Psoas muscle (tissue), 7 donors: ENCODE measurements at regions not wholly inside any gene's neighbourhood (a gene's known extent, or its start where the extent isn't known, plus 50 kb on each side); places are given as distances from the start of the nearest gene placed in this dataset.

Experiments used
- ATAC-seq, 4 donors: fragments of 200-7000 bp; cut with Tn5 transposase; one replicate each; pipeline ENCODE4 v1.9.1; 2020; ENCODE audit warnings: moderate library complexity in 3 of 4, mild to moderate bottlenecking in 2 of 4
- DNase-seq, 2 donors: peaks; one replicate each; pipeline ENCODE4 v3.0.0-alpha.2; 2020
- H3K27ac ChIP-seq: fragments of 200-600 bp; one replicate; pipeline ENCODE4 v1.8.0; 2022
- H3K27me3 ChIP-seq, 3 donors: fragments of 200-600 bp in 1 of 3; one replicate each; pipeline versions ENCODE4 v1.6.1 to v1.8.0; 2013 to 2022; ENCODE audit warnings: low read length in 2 of 3, mild to moderate bottlenecking in 2 of 3, moderate library complexity in 1 of 3; ENCODE audit not compliant: insufficient read depth in 3 of 3
- H3K36me3 ChIP-seq, 2 donors: fragments of 200-600 bp in 1 of 2; one replicate each; pipeline versions ENCODE4 v1.6.1 to v1.8.0; 2013 to 2022; ENCODE audit warnings: low read depth in 1 of 2, mild to moderate bottlenecking in 1 of 2, moderate library complexity in 1 of 2; ENCODE audit not compliant: insufficient read depth in 1 of 2
- H3K4me1 ChIP-seq: fragments of 200-600 bp; one replicate; pipeline ENCODE4 v1.8.0; 2022
- H3K4me3 ChIP-seq: fragments of 200-600 bp; one replicate; pipeline ENCODE4 v1.8.0; 2022; ENCODE audit warnings: mild to moderate bottlenecking
- H3K9me3 ChIP-seq: fragments of 200-600 bp; one replicate; pipeline ENCODE4 v1.8.0; 2022
- CTCF ChIP-seq: fragments of 200-600 bp; IDR thresholded peaks from one replicate; pipeline ENCODE4 v1.8.0; 2022; ENCODE audit warnings: antibody characterized with exemption
- WGBS, 3 donors: extraction: QIAGEN DNeasy Blood & Tissue Kit; methylation state at CpG; one replicate each; pipeline versions ENCODE4 v1.1.6 to v1.1.7; 2013; 5-methylcytosine and 5-hydroxymethylcytosine counted together
- intact Hi-C, 2 donors: fragments of 100-400 bp; cut with DNase I; formaldehyde crosslinking; loops; one replicate each; pipeline versions ENCODE4 v1.11.0 to v1.14.2; 2022
- donor health status: healthy with polysubstance abuse.
- donor health status: DM: no; HTN: no; CAD: no; lungs with moderate emphysema.
- donor health status: Bipolar disorder and iron deficiency.
- donor health status: healthy.
- donor health status: DM: yes; HTN: yes; CAD: no.
- donor health status: DM: no; HTN: no; CAD: no.
- donor health status: DM: yes; HTN: yes; CAD: no.

GRCh38 chr17:77526259-77526711 lies 385.5 kb downstream of the SEC14L1 start:
- H3K4me3 ChIP-seq: no peak overlapping the region
- ATAC-seq: no peak
- no peaks in the 10 kb centered on the region for H3K4me1 ChIP-seq
- no peak for TF ChIP-seq CTCF
- no peaks in the 10 kb centered on the region for H3K9me3 ChIP-seq
- peak in 1 of 2 donors; percentile 42 for DNase-seq
- no peaks in the 10 kb centered on the region for H3K36me3 ChIP-seq
- intact Hi-C loops: no loop called here
- peaks cover 0 to 24% (median 6%) of the 10 kb centered on the region in 3 donors for H3K27me3 ChIP-seq
- no peak overlapping the region for H3K27ac ChIP-seq
- 92 to 94% (median 94%) methylated on average over 10 to 20 of the region's 20 CpGs for WGBS, 3 donors

GRCh38 chr17:77526728-77527350 lies 386.1 kb downstream of the SEC14L1 start:
- peaks cover 0 to 24% (median 6%) of the 10 kb centered on the region in 3 donors for H3K27me3 ChIP-seq
- no peaks in the 10 kb centered on the region for H3K9me3 ChIP-seq
- H3K36me3 ChIP-seq: no peaks in the 10 kb centered on the region
- 85 to 90% (median 86%) methylated on average over 17 of the region's 17 CpGs for WGBS, 3 donors
- H3K4me1 ChIP-seq: no peaks in the 10 kb centered on the region
- intact Hi-C loops: no loop called here
- DNase-seq (peak in 1 of 2 donors; percentile 35), ATAC-seq (no peak)
- H3K4me3 ChIP-seq: no peak overlapping the region
- no peak for TF ChIP-seq CTCF
- H3K27ac ChIP-seq: no peak overlapping the region

DNA sequence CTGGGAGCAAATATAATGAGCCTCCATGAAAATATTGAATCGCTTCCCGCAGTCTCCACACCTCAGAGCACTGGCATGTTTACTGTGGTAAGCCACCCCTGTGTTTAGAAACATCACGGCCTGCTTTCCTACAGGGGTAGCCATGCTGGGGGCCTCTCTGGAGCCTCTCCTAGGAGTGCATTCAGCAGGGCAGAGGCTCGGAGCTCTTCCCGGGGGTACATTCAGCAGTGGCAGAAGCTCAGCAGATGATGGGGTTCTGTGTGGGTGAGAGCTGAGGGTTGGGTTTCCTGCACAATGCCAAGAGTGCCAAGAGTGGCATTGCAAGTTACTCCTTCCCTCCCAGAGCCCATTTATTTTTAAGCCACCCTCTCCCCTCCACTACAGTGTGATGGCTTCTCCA lies 386.6 kb downstream of the SEC14L1 start:
- ATAC-seq: no peak
- TF ChIP-seq CTCF: no peak
- Histone ChIP-seq H3K36me3 (no peaks in the 10 kb centered on the region), H3K27me3 (peaks cover 0 to 24% (median 6%) of the 10 kb centered on the region in 3 donors), H3K4me1 (no peaks in the 10 kb centered on the region), H3K27ac (no peak overlapping the region), H3K9me3 (no peaks in the 10 kb centered on the region), H3K4me3 (no peak overlapping the region)
- DNase-seq: no peak
- WGBS, 3 donors: 83 to 87% (median 83%) methylated on average over 5 of the region's 5 CpGs
- intact Hi-C loops: no loop called here

DNA sequence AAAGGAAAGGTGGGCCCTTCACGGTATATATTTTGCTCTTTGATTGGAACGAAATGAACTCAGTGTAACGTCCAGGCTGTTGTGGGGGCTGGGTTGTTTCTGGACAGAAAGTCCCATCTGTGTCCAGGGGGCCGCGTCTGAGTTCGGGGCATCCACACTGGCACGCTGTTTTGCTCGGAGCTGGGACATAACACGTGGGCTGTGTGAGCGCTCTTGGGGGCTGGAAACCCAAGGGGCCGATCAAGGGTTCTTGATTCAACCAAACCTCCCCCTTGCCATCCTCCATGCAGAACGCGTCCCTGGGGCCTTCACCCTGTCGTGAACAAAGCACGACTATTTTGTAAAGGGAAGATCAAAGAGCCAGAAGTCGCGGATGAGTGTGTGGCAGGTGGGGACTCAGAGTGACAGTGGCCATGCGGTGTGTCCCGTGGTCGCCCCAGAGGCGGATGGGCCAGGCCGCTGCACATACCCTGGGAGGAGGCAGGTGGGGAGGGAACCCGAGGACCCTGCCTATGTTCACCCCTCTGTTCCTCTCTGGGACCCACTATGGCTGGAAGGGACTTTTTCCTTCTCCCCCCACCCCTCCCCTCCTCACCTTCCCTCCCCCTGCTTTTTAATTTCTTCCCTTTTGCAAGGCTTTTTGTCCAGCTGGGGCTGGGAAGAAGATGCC lies 387.2 kb downstream of the SEC14L1 start:
- peaks cover 0 to 24% (median 6%) of the 10 kb centered on the region in 3 donors for H3K27me3 ChIP-seq
- no peaks in the 10 kb centered on the region for H3K9me3 ChIP-seq
- H3K4me3 ChIP-seq: no peak overlapping the region
- TF ChIP-seq CTCF: no peak
- 56 to 62% (median 57%) methylated on average over 22 to 23 of the region's 23 CpGs for WGBS, 3 donors
- no peak overlapping the region for H3K27ac ChIP-seq
- no peak for ATAC-seq
- no peaks in the 10 kb centered on the region for H3K4me1 ChIP-seq
- H3K36me3 ChIP-seq: no peaks in the 10 kb centered on the region
- DNase-seq: peak in 1 of 2 donors; percentile 42
- intact Hi-C loops: no loop called here
